GM04503 (cell line): ENCODE measurements at regions not wholly inside any gene's neighbourhood (a gene's known extent, or its start where the extent isn't known, plus 50 kb on each side); places are given as distances from the start of the nearest gene placed in this dataset.
A peak's percentile ranks its signal among the peaks of the same experiment; 100 is the strongest.

Source experiments
- DNase-seq: peaks from one replicate; pipeline ENCODE4 v3.0.0-alpha.2; 2012; ENCODE audit warnings: low read depth

GRCh38 chrX:63884821-63885790, 100.1 kb upstream of the ARHGEF9 start:
- no peak for DNase-seq

- DNase-seq, result no peak
Observed at GRCh38 chrX:63869506-63869905, 84.5 kb upstream of the ARHGEF9 start.

GRCh38 chrX:63855896-63856295, 70.9 kb upstream of the ARHGEF9 start:
- peak; percentile 25 for DNase-seq

GRCh38 chrX:63835361-63835760, 50.3 kb upstream of the ARHGEF9 start:
- no peak for DNase-seq
